ENCODE measurements at regions not wholly inside any gene's neighbourhood (a gene's known extent, or its start where the extent isn't known, plus 50 kb on each side); places are given as distances from the start of the nearest gene placed in this dataset.

GRCh38 chr1:240706150-240706935 lies 94.4 kb upstream of the GREM2 start (continued):
- TF ChIP-seq HBP1 (CRISPR knock-in tag; IDR thresholded peaks at IDR 0.05), result no peak
- no peak for TF ChIP-seq HES1 (IDR thresholded peaks at IDR 0.05; ENCODE audit: low read depth)
- TF ChIP-seq RCOR1 (IDR thresholded peaks at IDR 0.05; ENCODE audit: borderline replicate concordance in 1 of 2, low read depth in 2 of 2, low read length in 2 of 2), result no peak
- no peak for TF ChIP-seq HMG20A (CRISPR knock-in tag; conservative IDR thresholded peaks at IDR 0.05)
- TF ChIP-seq E2F3 (CRISPR knock-in tag; IDR thresholded peaks at IDR 0.05), result no peak
- TF ChIP-seq KLF16 (IDR thresholded peaks at IDR 0.05), result no peak

- H3K9me3 ChIP-seq (replicated peaks; ENCODE audit: control insufficient read depth, insufficient read depth, low read depth, low read length), result no peaks in the 10 kb centered on the region
- 0% methylated on average over 3 of the region's 3 CpGs for WGBS (ENCODE audit: insufficient coverage, low coverage, missing lambda C conversion rate)
- H3K27me3 ChIP-seq (ENCODE audit: control insufficient read depth in 2 of 2, insufficient read depth in 2 of 2, low read length in 2 of 2), result no peaks in the 10 kb centered on the region
- no peaks in the 10 kb centered on the region for H3K9me1 ChIP-seq (ENCODE audit: control insufficient read depth, insufficient read depth, low read length)
- H3K9ac ChIP-seq (ENCODE audit: insufficient read depth in 1 of 2, low read depth in 2 of 2, low read length in 2 of 2), result no peak overlapping the region
- FAIRE-seq (no peak), ATAC-seq (no peak), DNase-seq (ENCODE audit: extremely low read depth in 1 of 4, low spot score in 3 of 4) (no peak)
- H2AFZ ChIP-seq (ENCODE audit: low read depth, low read length), result no peak overlapping the region
- in situ Hi-C loops (cut with MboI), result no loop called here
- no peaks in the 10 kb centered on the region for H3K36me3 ChIP-seq (ENCODE audit: control insufficient read depth, insufficient read depth, low read length)
- no peaks in the 10 kb centered on the region for H3K4me1 ChIP-seq (replicated peaks in 1 of 2; ENCODE audit: control insufficient read depth in 2 of 2, insufficient read depth in 2 of 2, low read length in 2 of 2)
- TF ChIP-seq NFE2L1 (tag; IDR thresholded peaks at IDR 0.05; ENCODE audit: borderline replicate concordance, low read depth), result no peak
- H3K4me3 ChIP-seq, result no peak overlapping the region
- no peaks in the 10 kb centered on the region for H4K20me1 ChIP-seq (replicated peaks; ENCODE audit: control insufficient read depth, insufficient read depth, low read length)
- H3K4me2 ChIP-seq (ENCODE audit: insufficient read depth, low read length), result no peak overlapping the region
- BruUV-seq (replicated peaks), result no TSS peak
- ChIA-PET CTCF (ENCODE audit: low intra/inter-chr PET ratio) (no interaction called here), POLR2A (no interaction called here)
- no peaks in the 10 kb centered on the region for H3K79me2 ChIP-seq (ENCODE audit: control insufficient read depth, insufficient read depth, low read length)
- intact Hi-C loops (cut with micrococcal nuclease), result no loop called here
- no peak overlapping the region for H3K27ac ChIP-seq (ENCODE audit: extremely low read depth, low read depth, low read length)
These were observed 93.6 kb upstream of the GREM2 start for GRCh38 chr1:240705579-240705978.

Measured in K562 (cell line).